HL-60/S4 treated with phorbol 12-myristate 13-acetate at 8.2 ng/mL for 4 days and 3 days (cell line): ENCODE measurements at regions not wholly inside any gene's neighbourhood (a gene's known extent, or its start where the extent isn't known, plus 50 kb on each side); places are given as distances from the start of the nearest gene placed in this dataset.

Experiments used
- in situ Hi-C: fragments of 300-500 bp; cut with MboI; formaldehyde crosslinking; loops from 2 replicates; pipeline ENCODE4 v1.15.0; 2022; ENCODE audit warnings: low sequenced_read_pairs

DNA sequence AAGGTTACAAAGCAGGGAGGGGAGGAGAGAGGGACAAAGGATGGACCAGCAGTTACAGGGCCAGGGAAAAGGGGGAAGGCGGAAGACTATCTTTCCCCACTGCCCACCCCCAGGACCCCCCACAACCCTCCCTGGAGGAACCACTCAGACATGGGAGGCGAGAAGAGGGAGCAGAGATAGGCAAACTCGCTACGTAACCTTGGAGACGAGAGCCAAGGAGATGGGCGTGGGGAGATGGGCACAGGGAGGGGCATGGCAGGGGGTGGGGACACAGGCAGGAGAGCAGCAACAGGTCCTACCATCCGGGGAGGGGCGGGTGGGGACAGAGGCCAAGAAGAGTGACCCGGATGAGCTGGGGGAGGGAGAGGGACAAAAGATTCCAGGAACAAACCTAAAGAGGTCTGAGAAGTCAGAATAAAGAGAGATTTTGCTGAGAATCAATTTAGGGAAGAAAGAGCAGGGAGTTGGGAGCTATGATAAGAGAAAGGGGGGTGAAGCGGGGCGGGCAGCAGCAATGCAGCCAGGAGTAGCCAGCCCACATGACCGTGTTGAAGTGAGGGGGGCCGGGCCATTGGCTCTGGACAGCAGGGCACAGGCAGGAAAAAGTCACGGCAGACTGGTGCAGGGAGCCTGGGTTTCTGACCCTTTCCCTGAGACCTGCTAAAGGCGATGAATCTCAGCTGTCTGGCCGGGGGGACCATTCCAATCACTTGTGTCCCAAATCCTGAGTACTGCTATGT lies 128.4 kb downstream of the BUD13 start:
- in situ Hi-C loops: loop anchor here (25.0 kb wide), 1 partner anchor 107 kb away; no protein-coding TSS in a partner anchor

DNA sequence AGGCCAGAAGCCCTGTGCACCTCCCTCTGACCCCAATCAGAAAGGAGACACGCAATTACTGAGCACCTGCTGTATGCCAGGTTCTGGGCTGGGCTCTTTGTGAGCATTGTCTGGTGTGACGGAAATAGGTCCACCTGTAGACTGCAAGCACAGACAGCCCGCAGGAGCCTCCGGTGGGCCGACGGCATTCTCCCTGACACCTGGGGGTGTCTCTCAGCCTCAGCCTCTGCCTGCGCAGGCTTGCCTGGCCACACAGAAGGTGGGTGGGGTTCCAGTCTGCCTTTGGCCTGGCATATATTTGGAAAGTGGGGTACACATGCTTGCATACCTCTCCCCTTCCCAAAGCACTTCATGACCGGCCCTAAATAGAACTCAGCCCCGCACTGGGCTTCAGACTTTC lies 129.3 kb downstream of the BUD13 start:
- in situ Hi-C loops: loop anchor here (25.0 kb wide), 1 partner anchor 106 kb away; no protein-coding TSS in a partner anchor

DNA sequence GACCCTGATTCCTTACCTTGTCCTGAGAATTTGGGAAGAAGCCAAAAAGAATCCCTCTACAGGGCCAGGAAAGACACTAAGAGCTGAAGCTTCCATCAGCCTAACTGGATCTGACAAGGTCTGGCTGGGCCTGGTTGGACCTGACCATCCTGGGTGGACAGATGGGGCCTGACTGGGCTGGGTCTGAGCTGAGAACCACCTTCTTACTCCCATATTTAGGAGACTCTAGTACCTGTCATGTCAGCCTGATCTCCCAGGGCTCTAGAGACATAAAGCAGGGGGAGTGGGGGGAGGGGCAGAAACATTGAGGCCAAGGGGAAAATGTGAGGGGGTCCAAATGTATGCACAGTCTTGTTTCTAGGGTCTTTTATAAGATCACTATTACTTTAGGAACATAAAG lies 129.9 kb downstream of the BUD13 start:
- in situ Hi-C loops: loop anchor here (25.0 kb wide), 1 partner anchor 106 kb away; no protein-coding TSS in a partner anchor

DNA sequence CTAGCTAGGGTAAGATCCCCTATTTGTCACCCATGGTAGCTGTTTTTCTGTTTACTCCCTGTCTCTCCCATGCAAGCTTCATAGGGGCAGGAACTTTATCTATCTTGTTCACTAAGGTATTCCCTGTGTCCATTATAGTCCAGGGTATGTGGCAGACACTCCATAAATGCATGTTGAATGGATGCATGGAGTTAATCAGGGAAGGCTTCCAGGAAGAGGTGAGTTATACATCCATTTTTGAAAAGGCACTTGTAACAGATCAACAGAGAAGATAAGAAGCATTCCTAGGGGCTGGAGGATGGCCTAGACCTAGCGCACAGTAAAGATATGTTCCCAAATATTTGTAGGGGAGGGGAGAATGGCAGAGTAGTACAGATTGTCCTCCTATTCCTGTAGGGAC lies 130.3 kb downstream of the BUD13 start:
- in situ Hi-C loops: loop anchor here (25.0 kb wide), 1 partner anchor 105 kb away; no protein-coding TSS in a partner anchor

DNA sequence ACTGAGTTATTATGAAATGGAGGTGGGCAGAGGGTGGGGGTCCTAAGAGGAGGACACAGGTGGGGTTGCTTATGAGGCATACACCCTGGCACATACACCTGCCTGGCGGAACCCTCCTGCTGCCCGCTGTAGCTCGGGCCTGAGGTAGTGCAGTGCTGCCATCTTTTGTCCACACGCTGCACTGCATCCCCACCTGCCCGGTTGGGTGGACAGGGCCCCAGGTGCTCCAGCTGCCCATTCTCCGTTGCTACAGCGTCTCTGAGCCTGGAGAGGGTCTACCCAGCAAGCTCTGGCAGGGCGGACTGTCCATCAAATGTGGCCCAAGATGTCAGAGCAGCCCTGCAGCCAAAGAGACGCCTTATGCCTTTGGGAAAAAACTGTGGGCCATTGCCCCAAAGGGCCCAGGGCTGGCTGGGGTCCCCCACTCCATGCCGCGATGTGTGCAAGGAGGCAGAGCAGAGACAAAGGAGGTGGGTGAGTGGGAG lies 131.2 kb downstream of the BUD13 start:
- in situ Hi-C loops: loop anchor here (25.0 kb wide), 1 partner anchor 104 kb away; no protein-coding TSS in a partner anchor

DNA sequence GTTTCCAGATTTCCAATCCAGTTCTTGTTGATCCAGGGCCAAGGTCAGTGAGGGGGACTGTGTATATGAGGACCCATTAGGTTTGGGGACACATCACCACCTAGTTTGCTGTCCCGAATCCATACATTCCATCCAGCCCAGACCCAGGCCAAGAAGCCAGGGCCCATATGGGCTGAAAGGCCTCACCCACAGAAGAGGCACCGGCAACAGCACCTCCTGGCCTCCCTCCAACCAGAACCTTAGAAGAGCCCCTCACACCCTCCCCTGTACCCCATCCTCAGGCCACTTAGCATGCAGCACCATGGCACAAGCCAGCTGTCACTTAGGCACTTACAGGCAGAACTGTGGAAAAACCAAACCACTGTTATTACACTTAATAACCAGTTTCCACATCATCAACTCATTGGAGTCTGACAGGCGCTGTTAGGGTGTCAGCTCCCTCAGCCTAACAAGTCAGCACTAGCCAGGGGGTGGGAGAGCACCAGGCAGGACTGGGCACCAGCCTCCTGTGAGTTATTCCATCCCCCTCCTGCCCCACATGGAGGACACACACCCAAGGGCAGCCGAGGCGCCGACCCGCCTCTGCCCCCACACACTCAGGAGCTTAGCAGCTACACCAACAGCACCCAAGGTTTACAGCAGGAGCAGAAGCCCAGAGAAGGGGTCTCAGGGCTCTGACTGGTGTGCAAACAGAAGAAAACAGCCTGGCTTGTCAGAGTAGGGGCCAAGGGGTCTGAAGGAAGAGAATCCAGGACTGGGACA lies 132.0 kb downstream of the BUD13 start:
- in situ Hi-C loops: loop anchor here (25.0 kb wide), 1 partner anchor 104 kb away; no protein-coding TSS in a partner anchor

- in situ Hi-C loops: loop anchor here (25.0 kb wide), 1 partner anchor 101 kb away; no protein-coding TSS in a partner anchor
Observed at GRCh38 chr11:116638463-116638862, 134.3 kb downstream of the BUD13 start.

GRCh38 chr11:116637766-116638165 lies 135.0 kb downstream of the BUD13 start:
- in situ Hi-C loops: loop anchor here (25.0 kb wide), 1 partner anchor 100 kb away; no protein-coding TSS in a partner anchor

- in situ Hi-C loops: loop anchor here (25.0 kb wide), 1 partner anchor 99 kb away; no protein-coding TSS in a partner anchor
Observed at GRCh38 chr11:116636341-116636929, 136.4 kb downstream of the BUD13 start.

GRCh38 chr11:116631201-116631600 lies 141.6 kb downstream of the BUD13 start:
- in situ Hi-C loops: loop anchor here (25.0 kb wide), 1 partner anchor 94 kb away; no protein-coding TSS in a partner anchor

DNA sequence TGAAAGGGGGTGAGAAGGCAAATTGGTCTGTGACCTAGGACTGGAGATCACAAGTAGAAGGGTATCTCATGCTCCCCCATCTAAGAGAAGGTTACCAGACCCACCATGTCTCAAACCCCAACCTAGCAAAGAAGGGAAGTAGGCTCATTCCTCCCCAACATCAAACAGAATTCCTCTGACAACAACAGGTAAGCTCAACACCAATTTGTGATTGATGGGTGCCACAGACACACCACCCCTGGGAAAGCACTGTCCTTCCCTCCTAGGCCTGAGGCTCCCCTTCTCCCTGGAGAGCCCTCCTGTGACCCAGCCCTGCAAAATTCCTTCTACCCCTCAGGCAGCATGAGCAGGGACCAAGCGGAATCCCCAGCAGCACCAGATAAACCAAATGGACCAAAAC lies 154.3 kb downstream of the BUD13 start:
- in situ Hi-C loops: no loop called here

- in situ Hi-C loops: no loop called here
Observed at GRCh38 chr11:116615211-116615865, 157.4 kb downstream of the BUD13 start.

GRCh38 chr11:116614306-116615210 lies 158.2 kb downstream of the BUD13 start:
- in situ Hi-C loops: no loop called here

- in situ Hi-C loops: no loop called here
Observed at GRCh38 chr11:116613206-116613875, 159.4 kb downstream of the BUD13 start.

- in situ Hi-C loops: no loop called here
Observed at GRCh38 chr11:116611998-116612620, 160.7 kb downstream of the BUD13 start.

GRCh38 chr11:116610190-116610589 lies 162.6 kb downstream of the BUD13 start:
- in situ Hi-C loops: no loop called here

DNA sequence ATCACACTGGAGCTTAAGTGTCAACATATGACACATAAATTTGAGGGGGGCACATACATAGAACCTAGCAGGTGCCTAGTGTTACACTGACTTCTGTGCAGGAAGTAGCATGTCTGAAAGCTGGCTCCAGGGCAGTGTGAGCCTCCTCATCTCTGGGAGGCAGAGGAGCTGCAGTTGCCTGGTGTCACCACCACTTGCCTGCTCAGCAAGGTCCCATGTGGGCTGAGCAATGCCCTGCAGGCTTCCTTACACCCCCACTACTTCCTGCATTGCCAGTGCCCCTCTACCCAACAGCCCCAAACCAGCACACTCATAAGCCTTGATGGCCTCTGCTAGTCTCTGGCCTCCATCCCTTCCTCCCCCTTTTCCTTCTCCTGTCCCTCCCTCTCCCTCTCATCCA lies 165.8 kb downstream of the BUD13 start:
- in situ Hi-C loops: no loop called here
